H9 (cell line): ENCODE measurements at regions not wholly inside any gene's neighbourhood (a gene's known extent, or its start where the extent isn't known, plus 50 kb on each side); places are given as distances from the start of the nearest gene placed in this dataset.

Experiments
- DNase-seq: peaks from one replicate; pipeline ENCODE4 v3.0.0-alpha.2; 2017
- H2AFZ ChIP-seq: one replicate; pipeline ENCODE4 v1.6.1; 2013; ENCODE audit warnings: mild to moderate bottlenecking, low read length, control low read depth, moderate library complexity
- H2AK5ac ChIP-seq: 2 replicates; pipeline ENCODE4 v1.6.1; 2013; ENCODE audit warnings: low read length, control low read depth, mixed read lengths; ENCODE audit not compliant: insufficient read length
- H2BK120ac ChIP-seq: one replicate; pipeline ENCODE4 v1.6.1; 2013; ENCODE audit warnings: low read depth, mild to moderate bottlenecking, low read length, control low read depth, inconsistent platforms; ENCODE audit not compliant: poor library complexity, severe bottlenecking
- H2BK12ac ChIP-seq: 2 replicates; pipeline ENCODE4 v1.6.1; 2013; ENCODE audit warnings: low read length, control low read depth, mixed read lengths, low read depth; ENCODE audit not compliant: insufficient read length
- H2BK15ac ChIP-seq: 2 replicates; pipeline ENCODE4 v1.6.1; 2013; ENCODE audit warnings: low read depth, low read length, control low read depth
- H2BK20ac ChIP-seq: one replicate; pipeline ENCODE4 v1.6.1; 2013; ENCODE audit warnings: low read depth, mild to moderate bottlenecking, low read length, control low read depth, inconsistent platforms; ENCODE audit not compliant: poor library complexity, severe bottlenecking
- H2BK5ac ChIP-seq: 2 replicates; pipeline ENCODE4 v1.6.1; 2013; ENCODE audit warnings: low read length, control low read depth, mixed read lengths; ENCODE audit not compliant: insufficient read length
- H3K14ac ChIP-seq: 2 replicates; pipeline ENCODE4 v1.6.1; 2013; ENCODE audit warnings: low read length, control low read depth; ENCODE audit not compliant: insufficient read depth
- H3K18ac ChIP-seq: 2 replicates; pipeline ENCODE4 v1.6.1; 2013; ENCODE audit warnings: low read depth, mild to moderate bottlenecking, mixed read lengths, low read length, control low read depth; ENCODE audit not compliant: insufficient read length
- H3K23ac ChIP-seq: 2 replicates; pipeline ENCODE4 v1.6.1; 2013; ENCODE audit warnings: low read length, control low read depth, mixed read lengths, low read depth; ENCODE audit not compliant: insufficient read length
- H3K23me2 ChIP-seq: 2 replicates; pipeline ENCODE4 v1.6.1; 2013; ENCODE audit warnings: low read depth, mild to moderate bottlenecking, mixed read lengths, low read length, control low read depth; ENCODE audit not compliant: insufficient read length, poor library complexity, severe bottlenecking
- H3K27ac ChIP-seq: 2 replicates; pipeline ENCODE4 v1.5.1; 2013; ENCODE audit warnings: low read length, control low read depth, mixed read lengths, low read depth; ENCODE audit not compliant: insufficient read length
- H3K27me3 ChIP-seq: 2 replicates; pipeline ENCODE4 v1.6.1; 2013; ENCODE audit warnings: low read length, control low read depth, inconsistent platforms; ENCODE audit not compliant: insufficient read depth
- H3K4ac ChIP-seq: 2 replicates; pipeline ENCODE4 v1.6.1; 2013; ENCODE audit warnings: low read depth, mild to moderate bottlenecking, control low read depth, inconsistent platforms, low read length, moderate library complexity
- H3K4me1 ChIP-seq: 2 replicates; pipeline ENCODE4 v1.6.1; 2013; ENCODE audit warnings: low read length, control low read depth, inconsistent platforms; ENCODE audit not compliant: insufficient read depth
- H3K4me2 ChIP-seq: 2 replicates; pipeline ENCODE4 v1.6.1; 2013; ENCODE audit warnings: low read length, control low read depth, mixed read lengths; ENCODE audit not compliant: insufficient read length, insufficient read depth
- H3K56ac ChIP-seq: 2 replicates; pipeline ENCODE4 v1.6.1; 2013; ENCODE audit warnings: low read depth, mild to moderate bottlenecking, mixed read lengths, low read length, control low read depth; ENCODE audit not compliant: insufficient read length
- H3K79me1 ChIP-seq: 2 replicates; pipeline ENCODE4 v1.6.1; 2013; ENCODE audit warnings: low read depth, mild to moderate bottlenecking, moderate library complexity, low read length, control low read depth, inconsistent platforms; ENCODE audit not compliant: insufficient read depth, poor library complexity, severe bottlenecking
- H3K79me2 ChIP-seq: 2 replicates; pipeline ENCODE4 v1.6.1; 2013; ENCODE audit warnings: low read length, control low read depth, inconsistent platforms; ENCODE audit not compliant: insufficient read depth
- H3K9ac ChIP-seq: 2 replicates; pipeline ENCODE4 v1.6.1; 2013; ENCODE audit warnings: low read length, control low read depth, mixed read lengths; ENCODE audit not compliant: insufficient read length; ENCODE audit errors: extremely low read depth
- H3K9me3 ChIP-seq: one replicate; pipeline ENCODE4 v1.6.1; 2013; ENCODE audit warnings: low read depth, low read length, inconsistent platforms; ENCODE audit not compliant: control insufficient read depth
- H3T11ph ChIP-seq: one replicate; pipeline ENCODE4 v1.6.1; 2013; ENCODE audit warnings: mild to moderate bottlenecking, low read length, control low read depth, inconsistent platforms
- H4K20me1 ChIP-seq: one replicate; pipeline ENCODE4 v1.6.1; 2013; ENCODE audit not compliant: control insufficient read depth, insufficient read length, insufficient read depth
- H4K5ac ChIP-seq: 2 replicates; pipeline ENCODE4 v1.6.1; 2013; ENCODE audit warnings: low read depth, mild to moderate bottlenecking, mixed read lengths, low read length, control low read depth; ENCODE audit not compliant: insufficient read length
- H4K8ac ChIP-seq: replicated peaks from 2 replicates; pipeline ENCODE4 v1.6.1; 2013; ENCODE audit warnings: low read length, control low read depth, mixed read lengths, low read depth; ENCODE audit not compliant: insufficient read length
- H4K91ac ChIP-seq: 2 replicates; pipeline ENCODE4 v1.6.1; 2013; ENCODE audit warnings: low read depth, mild to moderate bottlenecking, moderate library complexity, mixed read lengths, low read length, control low read depth; ENCODE audit not compliant: insufficient read length
- H3K27ac Mint-ChIP-seq, 3 experiments: 2 replicates in 2 of 3; 3 replicates in 1 of 3; pipeline ENCODE4 v1.8.0; 2020 to 2021; ENCODE audit warnings: mixed read lengths in 3 of 3, mild to moderate bottlenecking in 1 of 3, moderate library complexity in 1 of 3
- H3K27me3 Mint-ChIP-seq: 2 replicates; pipeline ENCODE4 v1.8.0; 2021; ENCODE audit warnings: low read depth, mild to moderate bottlenecking, moderate library complexity, mixed read lengths
- H3K36me3 Mint-ChIP-seq, 3 experiments: 2 replicates in 2 of 3; 3 replicates in 1 of 3; pipeline ENCODE4 v1.8.0; 2020 to 2021; ENCODE audit warnings: low read depth in 3 of 3, mixed read lengths in 3 of 3; ENCODE audit not compliant: insufficient read depth in 1 of 3
- H3K4me1 Mint-ChIP-seq, 2 experiments: 2 replicates each; pipeline ENCODE4 v1.8.0; 2020; ENCODE audit warnings: mixed read lengths in 2 of 2
- H3K4me3 Mint-ChIP-seq, 2 experiments: 2 replicates in 1 of 2; 3 replicates in 1 of 2; pipeline ENCODE4 v1.8.0; 2020 to 2021; ENCODE audit warnings: mild to moderate bottlenecking in 2 of 2, mixed read lengths in 2 of 2, moderate library complexity in 1 of 2
- H3K9me3 Mint-ChIP-seq, 2 experiments: 2 replicates in 1 of 2; 3 replicates in 1 of 2; pipeline ENCODE4 v1.8.0; 2020; ENCODE audit warnings: mild to moderate bottlenecking in 2 of 2, mixed read lengths in 2 of 2, moderate library complexity in 1 of 2
- CTCF ChIP-seq: fragments of 200-600 bp; sonication (generic); conservative IDR thresholded peaks from 3 replicates; pipeline ENCODE4 v1.8.0; 2021; ENCODE audit warnings: antibody characterized with exemption, mild to moderate bottlenecking
- WGBS: extraction: QIAGEN DNeasy Blood & Tissue Kit; methylation state at CpG from one replicate; pipeline ENCODE4 v1.1.7; 2013; ENCODE audit warnings: missing lambda C conversion rate, low lambda C conversion rate, mixed read lengths; ENCODE audit not compliant: insufficient read length; ENCODE audit errors: extremely low coverage; 5-methylcytosine and 5-hydroxymethylcytosine counted together

DNA sequence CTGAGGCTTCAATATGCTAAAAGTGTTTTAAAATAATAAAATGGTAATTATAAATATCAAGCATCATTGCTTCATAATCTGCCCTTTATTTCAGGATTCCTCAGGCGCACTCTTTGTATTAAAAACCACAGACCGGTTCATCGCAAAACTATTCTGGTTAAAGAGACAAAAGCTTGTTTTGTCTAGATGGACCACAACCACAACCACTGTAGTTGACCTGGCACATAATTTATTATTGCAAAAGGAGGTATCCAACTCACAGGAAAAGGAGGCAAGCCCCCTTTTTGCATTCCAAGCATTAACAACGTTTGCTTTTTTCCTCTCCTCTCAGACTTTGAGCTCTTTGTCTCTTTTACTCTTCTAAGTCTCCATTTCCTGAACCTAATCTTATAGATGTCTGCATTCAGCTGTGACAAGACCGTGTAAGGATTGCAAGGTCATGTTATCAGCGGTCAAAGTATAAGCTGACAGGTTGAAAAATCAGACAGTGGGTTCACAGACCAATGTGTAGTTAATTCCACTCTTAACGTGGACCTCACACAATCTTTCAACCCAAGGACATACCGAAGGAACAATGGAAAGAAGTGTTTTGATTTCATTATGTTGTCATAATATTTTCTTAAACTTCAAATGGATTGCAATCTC is 1057.6 kb downstream of the GALC start:
- TF ChIP-seq CTCF, result no peak
- Histone ChIP-seq H2BK120ac (no peak overlapping the region), H3K4me1 (no peaks in the 10 kb centered on the region; the same call in 1 of the 2 replicates), H3K79me1 (no peaks in the 10 kb centered on the region), H3K18ac (no peak overlapping the region), H4K8ac (no peak overlapping the region), H4K5ac (no peak overlapping the region), H2BK20ac (no peak overlapping the region), H3K14ac (no peak overlapping the region), H3K23me2 (no peaks in the 10 kb centered on the region), H2AFZ (no peak overlapping the region), H3K9ac (no peak overlapping the region), H3K79me2 (no peaks in the 10 kb centered on the region), H2BK12ac (no peak overlapping the region), H3K56ac (no peak overlapping the region), H4K91ac (no peak overlapping the region), H2AK5ac (no peak overlapping the region), H4K20me1 (no peaks in the 10 kb centered on the region), H3K23ac (no peak overlapping the region), H3K9me3 (no peaks in the 10 kb centered on the region), H3K27me3 (no peaks in the 10 kb centered on the region), H3K4me2 (no peak overlapping the region), H3K4ac (no peak overlapping the region), H2BK5ac (no peak overlapping the region), H3K27ac (no peak overlapping the region), H2BK15ac (no peak overlapping the region), H3T11ph (no peak overlapping the region)
- no peak for DNase-seq
- H3K36me3 Mint-ChIP-seq, result no peaks in the 10 kb centered on the region
- no peak overlapping the region for H3K4me3 Mint-ChIP-seq
- no peak overlapping the region for H3K27ac Mint-ChIP-seq
- no CpG with 5 or more reads among the region's 8 CpGs for WGBS
- H3K9me3 Mint-ChIP-seq, result no peaks in the 10 kb centered on the region
- no peaks in the 10 kb centered on the region for H3K4me1 Mint-ChIP-seq
- H3K27me3 Mint-ChIP-seq, result no peaks in the 10 kb centered on the region
